ENCODE measurements at regions not wholly inside any gene's neighbourhood (a gene's known extent, or its start where the extent isn't known, plus 50 kb on each side); places are given as distances from the start of the nearest gene placed in this dataset.

- TF ChIP-seq ZNF44 (CRISPR knock-in tag; IDR thresholded peaks at IDR 0.05): no peak
- TF ChIP-seq ZBTB40 (IDR thresholded peaks at IDR 0.05): no peak
- no peak for TF ChIP-seq ZBTB40 (CRISPR knock-in tag; IDR thresholded peaks at IDR 0.05)
- no peak for TF ChIP-seq SMC3 (IDR thresholded peaks at IDR 0.05; ENCODE audit: low read length)
- TF ChIP-seq ZNF816 (CRISPR knock-in tag; IDR thresholded peaks at IDR 0.05; ENCODE audit: borderline replicate concordance): no peak
- no peak for TF ChIP-seq HNF1B (CRISPR knock-in tag; IDR thresholded peaks at IDR 0.05)
- no peak for TF ChIP-seq AKAP8 (CRISPR knock-in tag; IDR thresholded peaks at IDR 0.05)
Observed at GRCh38 chr4:62917649-62918048, 1491.6 kb downstream of the TECRL start.

Data from HepG2 (cell line).